OCI-LY7 (cell line): ENCODE measurements at regions not wholly inside any gene's neighbourhood (a gene's known extent, or its start where the extent isn't known, plus 50 kb on each side); places are given as distances from the start of the nearest gene placed in this dataset.
"Not testable (repeated sequence)": the region's sequence is repeated elsewhere in the genome, so short reads cannot be mapped to it uniquely, and the experiment has no call there.

ENCODE experiments used
- BruUV-seq: library from RNA; stranded (reverse); fragments of 400-500 nt; replicated peaks from 2 replicates; lab custom pipeline; 2021; lab: Mats Ljungman, UMichigan
- CTCF ChIA-PET: fragments of 300-600 bp; sonication (Branson Sonifier 250); formaldehyde crosslinking; loops from one replicate; lab custom pipeline; 2022; ENCODE audit warnings: antibody characterized with exemption; ENCODE audit not compliant: unreplicated experiment; lab: Charles Lee
- POLR2A ChIA-PET: fragments of 300-600 bp; sonication (Branson Sonifier 250); formaldehyde crosslinking; loops from one replicate; lab custom pipeline; 2022; ENCODE audit warnings: antibody characterized with exemption; lab: Charles Lee
- DNase-seq: peaks from one replicate; pipeline ENCODE4 v3.0.0-alpha.2; 2015; ENCODE audit warnings: low spot score
- H2AFZ ChIP-seq: fragments of 200-600 bp; sonication (generic), shearing (Covaris generic); 2 replicates; pipeline ENCODE4 v1.6.1; 2014; ENCODE audit warnings: mild to moderate bottlenecking, antibody characterized with exemption, low read length, moderate library complexity
- H3K27ac ChIP-seq: fragments of 200-600 bp; sonication (generic); 2 replicates; pipeline ENCODE4 v1.5.1; 2014; ENCODE audit warnings: mixed run types, low read depth, mild to moderate bottlenecking, moderate library complexity, low read length, inconsistent platforms; ENCODE audit not compliant: poor library complexity, severe bottlenecking
- H3K36me3 ChIP-seq: fragments of 200-600 bp; sonication (generic); 2 replicates; pipeline ENCODE4 v1.6.1; 2014; ENCODE audit warnings: mild to moderate bottlenecking, antibody characterized with exemption, low read length, moderate library complexity, mixed read lengths; ENCODE audit not compliant: insufficient read depth
- H3K4me1 ChIP-seq: fragments of 200-600 bp; sonication (generic); 2 replicates; pipeline ENCODE4 v1.5.1; 2014; ENCODE audit warnings: mild to moderate bottlenecking, low read length; ENCODE audit not compliant: insufficient read depth, poor library complexity, severe bottlenecking
- H3K4me2 ChIP-seq: fragments of 200-600 bp; sonication (generic); 2 replicates; pipeline ENCODE4 v1.6.1; 2014; ENCODE audit warnings: mild to moderate bottlenecking, low read length
- H3K4me3 ChIP-seq: fragments of 200-600 bp; sonication (generic); 2 replicates; pipeline ENCODE4 v1.5.1; 2014; ENCODE audit warnings: mild to moderate bottlenecking, low read depth, low read length; ENCODE audit not compliant: poor library complexity, severe bottlenecking
- H3K79me2 ChIP-seq: fragments of 200-600 bp; sonication (generic); 2 replicates; pipeline ENCODE4 v1.6.1; 2016; ENCODE audit warnings: low read depth, mild to moderate bottlenecking, low read length, moderate library complexity, mixed read lengths; ENCODE audit not compliant: insufficient read depth
- H3K9me2 ChIP-seq: fragments of 200-600 bp; sonication (generic); 2 replicates; pipeline ENCODE4 v1.6.1; 2016; ENCODE audit warnings: mild to moderate bottlenecking, low read length, mixed read lengths; ENCODE audit not compliant: insufficient read depth
- H3K9me3 ChIP-seq: fragments of 200-600 bp; sonication (generic); 2 replicates; pipeline ENCODE4 v1.6.1; 2014; ENCODE audit warnings: mild to moderate bottlenecking, mixed run types, low read length, mixed read lengths
- H4K20me1 ChIP-seq: fragments of 200-600 bp; sonication (generic); 2 replicates; pipeline ENCODE4 v1.6.1; 2014; ENCODE audit warnings: mild to moderate bottlenecking, antibody characterized with exemption, low read length, moderate library complexity, mixed read lengths; ENCODE audit not compliant: insufficient read depth
- CTCF ChIP-seq: fragments of 200-600 bp; sonication (generic); conservative IDR thresholded peaks from 2 replicates; pipeline ENCODE4 v1.5.1; 2014; ENCODE audit warnings: mild to moderate bottlenecking, antibody characterized with exemption, low read length, moderate library complexity, mixed read lengths
- EZH2phosphoT487 ChIP-seq: fragments of 200-600 bp; sonication (generic); IDR thresholded peaks from 2 replicates; pipeline ENCODE4 v1.6.1; 2018; ENCODE audit warnings: low read depth, borderline replicate concordance, mild to moderate bottlenecking, mixed run types, antibody characterized with exemption, low read length, moderate library complexity, mixed read lengths
- intact Hi-C: fragments of 100-400 bp; cut with micrococcal nuclease; formaldehyde crosslinking; loops from one replicate; pipeline ENCODE4 v1.10.0; 2022; ENCODE audit not compliant: unreplicated experiment

- TF ChIP-seq CTCF: no peak
- TF ChIP-seq EZH2phosphoT487: no peak
- H3K79me2 ChIP-seq: no peaks in the 10 kb centered on the region
- no peaks in the 10 kb centered on the region for H4K20me1 ChIP-seq
- no peak overlapping the region for H3K27ac ChIP-seq
- DNase-seq: no peak
- H2AFZ ChIP-seq: no peak overlapping the region
- no TSS peak for BruUV-seq
- H3K4me1 ChIP-seq: no peaks in the 10 kb centered on the region
- no peaks in the 10 kb centered on the region for H3K9me2 ChIP-seq
- ChIA-PET CTCF (no interaction called here), POLR2A (no interaction called here)
- no peaks in the 10 kb centered on the region for H3K36me3 ChIP-seq
- H3K4me3 ChIP-seq: no peak overlapping the region
- H3K9me3 ChIP-seq: no peaks in the 10 kb centered on the region
- H3K4me2 ChIP-seq: no peak overlapping the region
- intact Hi-C loops: no loop called here
These were observed 200.3 kb downstream of the SHOX2 start for GRCh38 chr3:157905885-157906284.

- DNase-seq, H3K4me3 ChIP-seq, H4K20me1 ChIP-seq, H3K36me3 ChIP-seq, CTCF ChIA-PET, H3K9me2 ChIP-seq, BruUV-seq, H3K9me3 ChIP-seq, H3K4me2 ChIP-seq, H3K79me2 ChIP-seq, POLR2A ChIA-PET, H3K4me1 ChIP-seq, H3K27ac ChIP-seq, H2AFZ ChIP-seq, intact Hi-C loops: not testable (repeated sequence)
These were observed 203.5 kb downstream of the SHOX2 start for GRCh38 chr3:157902680-157903079.

GRCh38 chr3:157888040-157888439 lies 218.2 kb downstream of the SHOX2 start:
- ChIA-PET CTCF (no interaction called here), POLR2A (no interaction called here)
- TF ChIP-seq CTCF: 0 out of 2 replicates have a peak, but pooled peaks have one; percentile 27
- no peak for TF ChIP-seq EZH2phosphoT487
- Histone ChIP-seq H3K4me2 (no peak overlapping the region), H3K9me3 (no peaks in the 10 kb centered on the region), H3K4me1 (no peaks in the 10 kb centered on the region), H4K20me1 (no peaks in the 10 kb centered on the region), H3K4me3 (no peak overlapping the region), H3K9me2 (no peaks in the 10 kb centered on the region), H3K27ac (no peak overlapping the region), H3K79me2 (no peaks in the 10 kb centered on the region), H2AFZ (no peak overlapping the region), H3K36me3 (no peaks in the 10 kb centered on the region)
- no TSS peak for BruUV-seq
- intact Hi-C loops: no loop called here
- DNase-seq: no peak
